ENCODE measurements at regions not wholly inside any gene's neighbourhood (a gene's known extent, or its start where the extent isn't known, plus 50 kb on each side); places are given as distances from the start of the nearest gene placed in this dataset.

DNA sequence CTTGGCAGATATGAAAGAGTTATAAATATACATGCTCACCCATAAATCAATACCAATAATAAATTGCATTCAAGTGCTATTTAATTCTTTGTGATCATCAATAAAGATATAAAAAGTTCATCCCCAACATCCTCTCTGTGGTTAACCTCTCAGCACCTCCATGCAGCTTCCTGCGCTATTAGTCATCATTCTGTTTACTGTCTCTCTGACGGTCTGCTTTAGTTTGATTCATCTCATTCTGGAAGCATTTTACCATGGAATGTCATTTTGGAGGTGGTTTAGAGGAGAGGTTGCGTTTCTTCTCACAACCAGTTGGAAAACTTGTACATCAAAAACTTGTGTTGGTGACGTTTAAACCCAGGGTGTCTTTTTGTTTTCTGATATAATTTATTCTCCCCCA is 486.6 kb downstream of the BRINP1 start:
- DNase-seq (ENCODE audit: extremely low read depth, low read depth) = no peak
- TF ChIP-seq, protein P1, sequence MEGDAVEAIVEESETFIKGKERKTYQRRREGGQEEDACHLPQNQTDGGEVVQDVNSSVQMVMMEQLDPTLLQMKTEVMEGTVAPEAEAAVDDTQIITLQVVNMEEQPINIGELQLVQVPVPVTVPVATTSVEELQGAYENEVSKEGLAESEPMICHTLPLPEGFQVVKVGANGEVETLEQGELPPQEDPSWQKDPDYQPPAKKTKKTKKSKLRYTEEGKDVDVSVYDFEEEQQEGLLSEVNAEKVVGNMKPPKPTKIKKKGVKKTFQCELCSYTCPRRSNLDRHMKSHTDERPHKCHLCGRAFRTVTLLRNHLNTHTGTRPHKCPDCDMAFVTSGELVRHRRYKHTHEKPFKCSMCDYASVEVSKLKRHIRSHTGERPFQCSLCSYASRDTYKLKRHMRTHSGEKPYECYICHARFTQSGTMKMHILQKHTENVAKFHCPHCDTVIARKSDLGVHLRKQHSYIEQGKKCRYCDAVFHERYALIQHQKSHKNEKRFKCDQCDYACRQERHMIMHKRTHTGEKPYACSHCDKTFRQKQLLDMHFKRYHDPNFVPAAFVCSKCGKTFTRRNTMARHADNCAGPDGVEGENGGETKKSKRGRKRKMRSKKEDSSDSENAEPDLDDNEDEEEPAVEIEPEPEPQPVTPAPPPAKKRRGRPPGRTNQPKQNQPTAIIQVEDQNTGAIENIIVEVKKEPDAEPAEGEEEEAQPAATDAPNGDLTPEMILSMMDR (IDR thresholded peaks at IDR 0.05; ENCODE audit: low read depth, low read length) = no peak

DNA sequence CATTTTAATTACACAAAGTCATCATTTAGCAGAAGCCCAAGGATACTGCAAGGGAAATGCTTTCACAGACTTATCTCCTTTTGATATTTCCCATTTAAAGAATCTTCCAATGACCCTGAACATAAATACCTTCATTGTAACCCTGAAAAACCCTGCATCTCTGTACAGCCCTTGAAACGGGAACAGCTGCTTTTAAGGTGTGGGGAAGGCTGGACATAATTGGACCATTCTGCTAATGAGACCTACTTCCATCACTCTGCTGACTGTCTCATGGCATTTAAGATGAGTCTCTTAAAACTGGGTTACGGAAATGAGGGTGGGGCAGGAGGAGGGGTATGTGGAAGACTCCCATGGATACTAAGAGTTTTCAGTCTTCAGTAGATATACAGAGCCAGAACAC is 485.8 kb downstream of the BRINP1 start:
- no peak for DNase-seq (ENCODE audit: extremely low read depth, low read depth)
- TF ChIP-seq, protein P1 (IDR thresholded peaks at IDR 0.05; ENCODE audit: low read depth, low read length) = no peak

DNA sequence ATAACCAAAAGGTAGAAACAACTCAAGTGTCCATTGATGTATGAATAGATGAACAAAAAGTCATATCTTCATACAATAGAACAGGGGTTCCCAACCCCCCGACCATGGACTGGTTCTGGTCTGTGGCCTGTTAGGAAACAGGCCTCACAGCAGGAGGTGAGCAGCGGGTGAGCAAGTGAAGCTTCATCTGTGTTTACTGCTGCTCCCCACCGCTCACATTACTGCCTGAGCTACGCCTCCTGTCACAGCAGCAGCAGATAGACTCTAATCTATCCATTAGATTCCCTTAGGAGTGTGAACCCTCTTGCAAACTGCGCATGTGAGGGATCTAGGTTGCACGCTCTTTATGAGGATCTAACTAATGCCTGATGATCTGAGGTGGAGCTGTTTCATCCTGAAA is 478.0 kb downstream of the BRINP1 start:
- no peak for DNase-seq (ENCODE audit: extremely low read depth, low read depth)
- TF ChIP-seq, protein P1 (IDR thresholded peaks at IDR 0.05; ENCODE audit: low read depth, low read length) = no peak

DNA sequence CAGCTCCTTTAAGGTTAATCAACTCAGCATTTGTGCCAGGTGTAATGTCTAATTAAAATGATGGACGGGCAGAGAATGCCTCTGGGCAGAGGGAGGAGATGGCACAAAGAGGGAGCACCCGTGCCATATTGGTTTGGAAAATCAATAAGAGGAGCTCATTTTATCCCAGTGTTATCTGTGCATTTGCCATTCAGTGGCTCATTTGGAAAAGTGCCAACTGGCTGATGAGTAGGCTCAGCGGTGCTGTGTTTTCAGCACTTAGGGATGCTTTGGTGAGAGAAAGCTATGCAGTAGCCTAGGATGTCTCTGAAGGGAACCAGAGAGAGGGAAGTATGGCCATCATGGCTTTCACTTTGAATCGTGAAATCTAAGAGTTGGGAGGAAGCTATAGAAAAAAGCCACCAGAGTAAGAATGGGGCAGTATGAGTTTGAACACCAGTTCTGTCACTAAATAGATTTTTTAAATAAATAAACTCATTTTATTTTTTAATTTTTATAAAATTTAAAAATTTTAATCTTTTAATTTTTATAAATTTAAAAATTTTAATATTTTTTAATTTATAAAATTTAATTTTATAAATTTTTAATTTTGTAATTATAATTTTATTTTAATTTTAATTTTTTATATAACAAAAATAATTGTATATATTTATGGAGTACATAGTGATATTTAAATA is 472.8 kb downstream of the BRINP1 start:
- no peak for DNase-seq (ENCODE audit: extremely low read depth, low read depth)
- TF ChIP-seq, protein P1 (IDR thresholded peaks at IDR 0.05; ENCODE audit: low read depth, low read length) = no peak

DNA sequence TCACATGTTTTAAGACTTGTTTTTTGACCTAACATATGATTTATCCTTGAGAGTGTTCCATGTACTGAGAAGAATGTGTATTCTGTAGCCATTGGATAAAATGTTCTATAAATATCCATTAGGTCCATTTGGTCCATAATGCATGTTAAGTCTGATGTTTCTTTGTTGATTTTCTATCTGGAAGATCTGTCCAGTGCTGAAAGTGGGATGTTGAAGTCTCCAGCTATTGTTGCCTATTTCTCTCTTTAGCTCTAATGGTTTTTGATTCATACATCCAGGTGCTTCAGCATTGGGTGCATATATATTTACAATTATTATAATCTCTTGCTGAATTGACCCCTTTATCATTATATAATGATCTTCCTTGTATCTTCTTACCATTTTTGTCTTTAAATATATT is 451.1 kb downstream of the BRINP1 start:
- no peak for DNase-seq (ENCODE audit: extremely low read depth, low read depth)
- TF ChIP-seq, protein P1 (IDR thresholded peaks at IDR 0.05; ENCODE audit: low read depth, low read length) = no peak

DNA sequence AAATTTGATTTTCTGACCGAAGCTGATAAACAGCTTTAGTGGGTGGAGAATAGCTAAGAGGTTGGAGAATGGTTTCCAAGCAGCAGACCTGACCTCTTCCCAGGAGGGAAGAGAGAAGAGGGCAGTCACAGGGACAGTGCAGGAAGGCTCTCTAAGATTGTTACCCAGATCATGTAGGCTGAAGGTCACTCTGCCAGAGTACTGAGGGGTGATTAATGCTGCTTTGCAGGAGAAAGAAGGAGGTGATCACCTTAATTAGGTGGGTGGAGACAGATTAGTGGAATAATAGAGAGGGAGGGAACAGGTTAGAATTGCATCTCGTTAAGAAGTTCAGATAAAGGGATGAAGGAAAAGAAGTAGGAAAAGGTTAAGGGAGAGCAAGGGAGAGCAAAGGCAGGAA is 440.5 kb downstream of the BRINP1 start:
- TF ChIP-seq, protein P1 (IDR thresholded peaks at IDR 0.05; ENCODE audit: low read depth, low read length) = no peak
- no peak for DNase-seq (ENCODE audit: extremely low read depth, low read depth)

DNA sequence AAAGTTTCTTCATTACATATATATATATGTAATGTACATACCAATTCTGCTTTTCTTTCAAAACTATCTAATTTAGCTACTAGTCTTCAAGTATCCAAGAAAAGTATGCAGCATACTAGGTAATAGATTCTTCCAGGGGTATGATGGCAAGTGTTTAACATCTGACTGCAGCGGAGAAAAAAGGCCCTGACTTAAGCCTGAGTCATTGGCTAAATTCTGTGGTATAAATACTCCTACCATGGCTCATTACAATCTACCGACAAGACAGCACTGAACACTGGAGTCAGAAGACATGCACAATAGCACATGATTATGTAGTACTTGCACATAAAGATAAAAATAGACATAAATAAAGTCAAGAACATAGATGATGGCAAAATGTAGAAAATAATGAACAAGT is 439.9 kb downstream of the BRINP1 start:
- TF ChIP-seq, protein P1 (IDR thresholded peaks at IDR 0.05; ENCODE audit: low read depth, low read length) = no peak
- peak; percentile 10 for DNase-seq (ENCODE audit: extremely low read depth, low read depth)

Data from AG09319 (cell line).